Anterior cingulate cortex (tissue), 58 donors: ENCODE measurements at regions not wholly inside any gene's neighbourhood (a gene's known extent, or its start where the extent isn't known, plus 50 kb on each side); places are given as distances from the start of the nearest gene placed in this dataset.
A peak's percentile ranks its signal among the peaks of the same experiment; 100 is the strongest.

Experiments used
- DNase-seq, 58 donors: peaks; one replicate each; lab custom pipeline; 2025; lab: John Stamatoyannopoulos, UW

GRCh38 chrX:43557792-43558191 lies 98.3 kb upstream of the MAOA start:
- peak in 40 of 58 donors; percentile 0 to 61 (median 2) for DNase-seq

DNA sequence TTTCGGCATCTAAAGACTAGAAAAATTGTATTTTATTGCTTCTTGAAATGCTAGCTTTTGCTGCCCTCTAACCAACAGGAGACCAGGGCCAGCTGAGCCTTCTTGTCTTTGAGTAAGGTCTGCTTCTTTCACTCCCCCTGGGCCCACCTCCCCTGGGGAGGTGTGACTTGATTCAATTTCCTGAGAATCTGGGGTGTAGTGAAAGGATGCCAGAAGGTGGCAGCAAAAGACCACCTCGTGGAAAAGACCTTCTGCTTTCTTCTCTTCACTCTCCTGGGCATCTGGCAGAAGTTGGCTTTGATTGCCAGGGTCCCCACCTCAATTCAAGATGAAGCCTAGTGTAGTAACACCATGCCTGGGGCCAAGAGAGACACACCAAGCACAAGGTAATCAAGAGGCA lies 96.5 kb upstream of the MAOA start:
- peak in 31 of 58 donors; percentile 0 to 25 (median 4) for DNase-seq

DNA sequence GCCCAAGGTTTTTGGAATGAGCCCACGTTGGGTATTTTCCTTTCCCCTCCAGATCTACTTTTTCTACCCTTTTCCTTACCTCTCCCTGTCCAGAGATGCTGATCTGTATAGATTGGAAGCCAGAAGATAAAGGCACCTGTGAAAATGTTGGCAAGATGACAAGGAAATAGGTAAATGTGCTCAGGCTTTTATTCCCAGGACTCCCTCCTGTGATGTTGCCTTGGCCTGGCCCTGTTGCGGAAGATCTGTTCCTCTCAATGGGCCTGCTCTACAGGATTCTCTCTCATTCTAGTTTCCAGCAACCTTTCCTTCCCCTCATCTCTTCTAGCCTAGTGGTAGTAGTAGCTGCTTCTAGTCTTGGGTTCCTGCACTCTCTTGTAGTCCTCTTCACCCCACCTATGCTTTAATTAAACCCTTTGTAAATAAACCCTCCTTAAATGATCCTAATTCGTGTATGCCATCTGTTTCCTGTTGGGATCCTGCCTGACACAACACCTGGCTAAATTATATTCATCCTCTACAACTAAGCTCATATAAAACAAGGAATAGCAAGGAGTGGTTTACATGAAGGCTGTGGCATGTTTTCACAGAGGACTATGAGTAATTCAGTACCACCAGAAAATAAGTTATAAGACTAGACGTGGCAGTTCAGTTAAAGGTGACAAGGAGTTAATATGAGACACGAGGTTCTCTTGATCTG lies 95.7 kb upstream of the MAOA start:
- no peak for DNase-seq

GRCh38 chrX:43562372-43562771 lies 93.7 kb upstream of the MAOA start:
- no peak for DNase-seq

- DNase-seq: no peak
Observed at GRCh38 chrX:43564953-43565352, 91.1 kb upstream of the MAOA start.

DNA sequence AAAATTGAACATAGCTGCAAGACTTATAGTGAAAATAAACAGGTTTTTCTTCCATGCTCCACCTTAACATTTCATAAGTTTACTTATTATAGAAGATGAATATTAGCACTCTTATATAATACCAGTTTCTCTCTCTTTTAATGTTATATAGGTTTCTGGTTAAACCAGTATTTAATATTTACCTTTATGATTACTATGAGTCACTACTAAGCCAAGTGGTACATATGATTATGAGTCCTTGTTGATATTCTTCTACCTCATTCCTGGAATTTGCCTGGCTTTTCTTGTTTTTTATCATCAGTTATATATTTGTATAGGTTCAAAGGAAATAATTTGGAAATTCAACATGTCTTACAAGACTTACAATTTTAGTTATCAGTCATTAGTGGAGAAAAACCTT lies 89.9 kb upstream of the MAOA start:
- DNase-seq: no peak

GRCh38 chrX:43573441-43574015 lies 82.6 kb upstream of the MAOA start:
- no peak for DNase-seq

DNA sequence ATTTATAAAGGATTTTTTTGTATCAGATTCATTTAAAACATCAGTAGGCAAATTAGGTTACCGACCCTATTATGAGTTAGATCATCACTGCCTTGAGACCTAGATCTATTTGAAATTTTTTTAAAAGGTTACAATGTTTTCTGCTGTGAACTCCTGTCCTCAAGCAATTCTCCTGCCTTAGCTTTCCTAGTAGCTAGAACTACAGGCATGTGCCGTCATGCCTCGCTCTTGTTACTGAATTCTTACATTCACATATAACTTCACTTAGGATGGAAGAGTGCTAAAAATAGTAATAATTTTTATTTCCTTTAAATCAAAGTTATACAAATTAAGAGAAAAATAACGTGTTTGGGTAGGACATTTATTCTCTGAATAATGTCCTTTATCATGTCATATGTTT lies 75.5 kb upstream of the MAOA start:
- DNase-seq: no peak

DNA sequence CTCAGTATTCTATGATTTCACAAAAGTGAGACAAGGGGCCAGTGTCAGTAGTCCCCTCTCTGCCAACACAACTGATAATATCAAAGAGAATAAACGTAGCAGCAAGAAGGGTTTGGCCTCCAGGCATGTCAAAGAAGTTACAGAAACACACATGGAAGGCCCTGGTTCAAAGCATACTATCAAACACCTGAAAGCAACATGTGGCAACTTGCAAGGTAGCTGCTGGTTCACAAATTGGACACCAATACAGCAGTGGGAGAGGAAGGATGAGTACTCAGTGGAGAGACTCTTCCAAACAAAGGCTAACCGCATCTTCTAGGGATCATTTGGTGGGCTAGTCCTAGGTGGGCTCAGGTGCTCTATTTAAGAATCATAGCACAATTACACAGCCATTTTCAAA lies 74.9 kb upstream of the MAOA start:
- DNase-seq: no peak

GRCh38 chrX:43581888-43582539 lies 74.1 kb upstream of the MAOA start:
- no peak for DNase-seq

DNA sequence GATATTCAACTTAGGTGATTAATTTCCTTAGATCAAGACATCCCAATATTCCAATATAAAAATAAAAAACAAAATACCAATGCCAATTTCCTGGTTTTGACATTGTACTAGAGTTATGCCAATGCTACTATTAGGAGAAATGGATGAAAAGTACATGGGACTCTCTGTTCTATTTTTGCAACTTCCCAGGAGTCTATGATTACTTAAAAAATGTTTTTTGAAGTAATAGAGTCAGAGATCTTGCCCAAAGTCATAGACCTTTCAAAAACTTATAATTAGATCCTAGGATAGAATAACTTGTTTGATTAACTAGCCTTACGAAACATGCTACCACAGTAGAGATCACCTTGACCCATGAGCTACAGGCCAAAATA lies 73.6 kb upstream of the MAOA start:
- DNase-seq: no peak

- DNase-seq: no peak
Observed at GRCh38 chrX:43585922-43586321, 70.2 kb upstream of the MAOA start.

- no peak for DNase-seq
Observed at GRCh38 chrX:43586830-43587229, 69.3 kb upstream of the MAOA start.

DNA sequence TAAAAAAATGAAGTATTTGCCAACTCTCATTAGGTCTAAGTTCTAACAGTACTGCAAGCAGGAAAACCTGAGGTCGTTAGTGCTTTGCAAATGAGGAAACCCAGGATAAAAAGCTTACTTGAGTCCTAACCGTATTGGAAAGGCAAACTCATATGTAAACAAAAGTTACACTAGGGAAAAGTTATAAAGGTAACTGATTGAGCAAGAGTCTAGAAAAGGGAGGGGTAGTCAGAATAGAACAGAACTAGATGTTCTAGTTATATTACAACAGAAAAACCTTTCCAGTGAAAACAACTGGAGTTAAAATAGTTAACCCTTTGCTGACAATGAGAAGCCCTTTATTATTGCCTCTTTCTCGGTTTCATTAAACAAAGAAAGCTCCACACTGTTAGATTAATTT lies 66.4 kb upstream of the MAOA start:
- no peak for DNase-seq

GRCh38 chrX:43590150-43590549 lies 65.9 kb upstream of the MAOA start:
- DNase-seq: no peak

DNA sequence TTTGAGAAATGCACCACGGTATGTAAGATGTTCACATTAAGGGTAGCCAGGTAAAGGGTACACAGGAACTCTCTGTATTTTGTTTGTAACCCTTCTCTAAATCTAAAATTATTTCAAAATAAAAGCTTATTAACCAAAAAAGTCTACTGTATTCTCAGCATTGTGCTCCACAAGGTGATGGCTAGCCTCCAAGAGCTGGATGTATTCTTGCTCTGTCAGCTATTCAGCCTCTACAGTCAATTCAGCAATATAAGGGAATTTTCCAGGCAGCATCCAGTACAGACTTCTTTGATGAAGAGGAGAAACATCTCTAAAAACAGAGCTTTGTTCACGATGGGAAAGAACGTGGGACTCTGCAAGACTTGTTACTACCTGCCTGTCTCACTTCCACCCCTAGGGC lies 63.5 kb upstream of the MAOA start:
- DNase-seq: no peak

DNA sequence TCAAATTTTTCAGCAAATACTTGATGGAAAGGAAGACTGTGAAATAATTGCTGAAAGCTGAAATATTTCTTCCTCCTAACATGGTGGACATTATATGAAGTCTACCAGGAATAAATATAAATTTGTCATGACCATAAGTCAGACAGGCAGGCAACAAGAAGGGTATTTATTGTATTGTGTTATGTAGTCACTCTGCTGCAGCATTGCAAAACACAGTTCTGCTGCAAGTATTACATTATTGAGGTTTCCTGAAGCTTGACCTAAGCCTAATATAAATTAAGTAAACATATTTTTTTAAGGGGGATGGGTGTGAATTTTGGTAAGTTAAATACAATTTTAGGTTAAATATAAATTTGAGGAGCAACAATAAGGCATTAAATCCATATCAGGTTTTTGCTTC lies 60.2 kb upstream of the MAOA start:
- DNase-seq: no peak

GRCh38 chrX:43604753-43605152 lies 51.3 kb upstream of the MAOA start:
- DNase-seq: no peak

- DNase-seq: no peak
Observed at GRCh38 chrX:43605351-43605750, 50.7 kb upstream of the MAOA start.
